ENCODE measurements at regions not wholly inside any gene's neighbourhood (a gene's known extent, or its start where the extent isn't known, plus 50 kb on each side); places are given as distances from the start of the nearest gene placed in this dataset.

DNA sequence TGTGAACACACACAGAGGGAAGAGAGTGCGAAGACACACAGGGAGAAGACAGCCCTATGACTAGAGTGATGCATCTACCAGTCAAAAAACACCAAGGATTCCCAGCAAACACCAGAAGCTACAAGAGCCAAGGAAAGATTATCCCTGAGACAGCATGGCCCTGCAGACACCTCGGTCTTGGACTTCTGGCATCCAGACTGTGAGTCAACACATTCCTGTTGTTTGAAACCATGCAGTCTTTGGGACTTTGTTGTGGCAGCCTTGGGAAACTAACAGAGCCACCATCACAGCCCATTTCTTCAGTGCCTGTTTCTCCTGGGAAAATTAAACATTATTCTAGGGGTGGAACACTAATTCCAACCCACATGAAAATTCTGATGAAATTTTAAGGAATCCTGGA, 220.6 kb downstream of the GXYLT1 start:
- no peaks in the 10 kb centered on the region for H3K27me3 ChIP-seq (ENCODE audit: low read length)
- no peaks in the 10 kb centered on the region; the same call in 1 of the 2 replicates for H3K36me3 ChIP-seq (ENCODE audit: insufficient read depth, low read length)
- no peaks in the 10 kb centered on the region for H3K79me2 ChIP-seq (ENCODE audit: low read length)
- H3K27ac ChIP-seq (ENCODE audit: low read length) = no peak overlapping the region
- peaks cover 19% of the 10 kb centered on the region for H3K4me1 ChIP-seq (ENCODE audit: low read length)
- no peak overlapping the region for H3K9ac ChIP-seq (ENCODE audit: low read length)
- H3K9me2 ChIP-seq (replicated peaks; ENCODE audit: insufficient read depth, low read length) = no peaks in the 10 kb centered on the region
- H2AFZ ChIP-seq (ENCODE audit: low read length) = no peak overlapping the region
- H3K4me2 ChIP-seq (ENCODE audit: low read depth, low read length, poor library complexity, severe bottlenecking) = no peak overlapping the region
- no peaks in the 10 kb centered on the region for H4K20me1 ChIP-seq (ENCODE audit: insufficient read depth, low read depth, low read length)
- no peak overlapping the region for H3K4me3 ChIP-seq (ENCODE audit: low read length)
- peaks cover 11% of the 10 kb centered on the region for H3K9me3 ChIP-seq (ENCODE audit: low read length)
- DNase-seq = no peak

GRCh38 chr12:41923351-41923750, 221.3 kb downstream of the GXYLT1 start:
- H3K4me2 ChIP-seq (ENCODE audit: low read depth, low read length, poor library complexity, severe bottlenecking) = no peak overlapping the region
- H3K9ac ChIP-seq (ENCODE audit: low read length) = no peak overlapping the region
- H3K4me1 ChIP-seq (ENCODE audit: low read length) = peaks cover 22% of the 10 kb centered on the region
- H3K27ac ChIP-seq (ENCODE audit: low read length) = no peak overlapping the region
- no peak overlapping the region for H3K4me3 ChIP-seq (ENCODE audit: low read length)
- H3K9me2 ChIP-seq (replicated peaks; ENCODE audit: insufficient read depth, low read length) = no peaks in the 10 kb centered on the region
- no peak for DNase-seq
- H3K27me3 ChIP-seq (ENCODE audit: low read length) = no peaks in the 10 kb centered on the region
- H3K79me2 ChIP-seq (ENCODE audit: low read length) = no peaks in the 10 kb centered on the region
- no peaks in the 10 kb centered on the region for H4K20me1 ChIP-seq (ENCODE audit: insufficient read depth, low read depth, low read length)
- H2AFZ ChIP-seq (ENCODE audit: low read length) = no peak overlapping the region
- H3K9me3 ChIP-seq (ENCODE audit: low read length) = peaks cover 11% of the 10 kb centered on the region
- H3K36me3 ChIP-seq (ENCODE audit: insufficient read depth, low read length) = no peaks in the 10 kb centered on the region; the same call in 1 of the 2 replicates

DNA sequence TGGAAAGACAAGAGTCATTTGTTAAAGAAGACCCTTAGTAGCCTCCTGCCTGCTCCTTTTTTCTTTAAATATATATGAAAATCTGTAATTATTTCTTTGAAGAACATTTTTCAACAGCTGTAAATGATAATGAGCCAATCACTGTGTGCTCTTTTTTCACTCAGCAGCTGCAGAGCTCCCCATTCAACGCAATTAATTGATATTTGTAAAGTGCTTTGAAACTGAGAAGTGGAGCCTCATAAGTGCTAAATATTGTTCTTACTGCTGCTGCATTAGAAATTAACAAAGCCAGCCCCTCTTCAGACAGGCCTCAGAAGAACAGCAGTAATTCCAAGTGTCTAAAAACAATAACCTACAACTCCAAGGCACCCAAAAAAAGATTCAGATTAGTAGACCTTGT, 224.3 kb downstream of the GXYLT1 start:
- H3K4me3 ChIP-seq (ENCODE audit: low read length) = no peak overlapping the region

DNA sequence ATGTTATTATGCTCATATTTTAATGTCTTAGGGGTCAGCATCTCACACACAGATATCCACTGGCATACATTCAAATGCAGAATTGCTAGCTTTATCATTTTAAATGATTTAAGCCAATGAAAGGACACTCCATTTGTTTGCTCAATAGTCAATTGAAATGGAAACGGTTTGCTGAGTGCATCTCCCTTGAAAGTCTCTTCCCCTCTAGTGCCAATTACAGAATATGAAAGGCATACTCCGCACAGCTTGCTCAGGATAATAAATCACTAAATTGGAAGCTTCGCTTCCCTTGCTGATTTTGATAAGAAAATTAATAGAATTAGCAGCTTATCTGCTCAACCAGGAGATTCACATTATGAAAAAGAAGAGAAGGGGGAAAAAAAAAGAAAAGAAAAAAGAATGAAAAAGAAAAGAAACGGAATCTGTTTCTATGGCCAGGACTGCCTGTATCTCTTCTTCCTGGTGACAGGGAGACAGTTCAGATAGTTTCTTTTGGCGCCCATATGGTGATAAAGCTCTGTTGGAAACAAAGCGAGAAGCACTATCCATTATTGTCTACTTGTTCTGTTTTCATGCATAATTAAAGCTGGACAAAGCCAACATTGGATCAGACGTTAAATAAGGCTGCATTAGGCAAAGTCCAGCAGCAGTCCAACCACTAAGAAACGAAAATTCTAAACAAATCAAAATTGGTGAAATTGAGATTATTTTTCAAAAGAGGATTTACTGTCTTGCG, 225.0 kb downstream of the GXYLT1 start:
- Histone ChIP-seq H3K9ac (ENCODE audit: low read length) (no peak overlapping the region), H4K20me1 (ENCODE audit: insufficient read depth, low read depth, low read length) (no peaks in the 10 kb centered on the region), H3K4me3 (ENCODE audit: low read length) (no peak overlapping the region), H3K27me3 (ENCODE audit: low read length) (no peaks in the 10 kb centered on the region), H3K9me2 (replicated peaks; ENCODE audit: insufficient read depth, low read length) (no peaks in the 10 kb centered on the region), H3K4me1 (ENCODE audit: low read length) (peaks cover 32% of the 10 kb centered on the region), H3K36me3 (ENCODE audit: insufficient read depth, low read length) (no peaks in the 10 kb centered on the region; the same call in 1 of the 2 replicates), H3K4me2 (ENCODE audit: low read depth, low read length, poor library complexity, severe bottlenecking) (no peak overlapping the region), H2AFZ (ENCODE audit: low read length) (no peak overlapping the region), H3K27ac (ENCODE audit: low read length) (no peak overlapping the region), H3K9me3 (ENCODE audit: low read length) (peaks cover 4% of the 10 kb centered on the region), H3K79me2 (ENCODE audit: low read length) (no peaks in the 10 kb centered on the region)
- DNase-seq = no peak

More for the DNA sequence above, 224.3 kb downstream of the GXYLT1 start:
- Histone ChIP-seq H3K4me2 (ENCODE audit: low read depth, low read length, poor library complexity, severe bottlenecking) (no peak overlapping the region), H3K27me3 (ENCODE audit: low read length) (no peaks in the 10 kb centered on the region), H3K79me2 (ENCODE audit: low read length) (no peaks in the 10 kb centered on the region), H3K9me2 (replicated peaks; ENCODE audit: insufficient read depth, low read length) (no peaks in the 10 kb centered on the region), H4K20me1 (ENCODE audit: insufficient read depth, low read depth, low read length) (no peaks in the 10 kb centered on the region), H3K9me3 (ENCODE audit: low read length) (peaks cover 9% of the 10 kb centered on the region), H3K27ac (ENCODE audit: low read length) (no peak overlapping the region), H3K36me3 (ENCODE audit: insufficient read depth, low read length) (no peaks in the 10 kb centered on the region; the same call in 1 of the 2 replicates), H2AFZ (ENCODE audit: low read length) (0 out of 2 replicates have a peak overlapping the region, but pooled peaks have one; percentile 2), H3K4me1 (ENCODE audit: low read length) (peaks cover 32% of the 10 kb centered on the region), H3K9ac (ENCODE audit: low read length) (no peak overlapping the region)
- DNase-seq = no peak

- Histone ChIP-seq H4K20me1 (ENCODE audit: insufficient read depth, low read depth, low read length) (no peaks in the 10 kb centered on the region), H3K27me3 (ENCODE audit: low read length) (no peaks in the 10 kb centered on the region), H3K9me3 (ENCODE audit: low read length) (no peaks in the 10 kb centered on the region; the same call in 1 of the 2 replicates), H3K27ac (ENCODE audit: low read length) (no peak overlapping the region), H2AFZ (ENCODE audit: low read length) (no peak overlapping the region), H3K79me2 (ENCODE audit: low read length) (no peaks in the 10 kb centered on the region), H3K36me3 (ENCODE audit: insufficient read depth, low read length) (no peaks in the 10 kb centered on the region), H3K4me1 (ENCODE audit: low read length) (peaks cover 36% of the 10 kb centered on the region), H3K4me3 (ENCODE audit: low read length) (no peak overlapping the region), H3K9ac (ENCODE audit: low read length) (no peak overlapping the region), H3K9me2 (replicated peaks; ENCODE audit: insufficient read depth, low read length) (no peaks in the 10 kb centered on the region), H3K4me2 (ENCODE audit: low read depth, low read length, poor library complexity, severe bottlenecking) (no peak overlapping the region)
- DNase-seq = no peak
These were observed 225.6 kb downstream of the GXYLT1 start for GRCh38 chr12:41919048-41919447.

- Histone ChIP-seq H3K9ac (ENCODE audit: low read length) (peak overlapping the region; percentile 36), H3K9me3 (ENCODE audit: low read length) (no peaks in the 10 kb centered on the region; the same call in 1 of the 2 replicates), H2AFZ (ENCODE audit: low read length) (peak overlapping the region; percentile 84), H3K4me2 (ENCODE audit: low read depth, low read length, poor library complexity, severe bottlenecking) (peak overlapping the region; percentile 63), H4K20me1 (ENCODE audit: insufficient read depth, low read depth, low read length) (no peaks in the 10 kb centered on the region), H3K27ac (ENCODE audit: low read length) (no peak overlapping the region), H3K4me1 (ENCODE audit: low read length) (peaks cover 38% of the 10 kb centered on the region), H3K79me2 (ENCODE audit: low read length) (no peaks in the 10 kb centered on the region), H3K9me2 (replicated peaks; ENCODE audit: insufficient read depth, low read length) (no peaks in the 10 kb centered on the region), H3K27me3 (ENCODE audit: low read length) (no peaks in the 10 kb centered on the region), H3K36me3 (ENCODE audit: insufficient read depth, low read length) (no peaks in the 10 kb centered on the region), H3K4me3 (ENCODE audit: low read length) (peak overlapping the region; percentile 33; the same call in 1 of the 2 replicates)
- peak; percentile 53 for DNase-seq
These were observed 226.7 kb downstream of the GXYLT1 start for GRCh38 chr12:41917938-41918341.

- Histone ChIP-seq H3K9me3 (ENCODE audit: low read length) (no peaks in the 10 kb centered on the region; the same call in 1 of the 2 replicates), H2AFZ (ENCODE audit: low read length) (no peak overlapping the region), H3K79me2 (ENCODE audit: low read length) (no peaks in the 10 kb centered on the region), H3K9me2 (replicated peaks; ENCODE audit: insufficient read depth, low read length) (no peaks in the 10 kb centered on the region), H3K4me1 (ENCODE audit: low read length) (peaks cover 38% of the 10 kb centered on the region), H3K36me3 (ENCODE audit: insufficient read depth, low read length) (no peaks in the 10 kb centered on the region), H3K4me3 (ENCODE audit: low read length) (no peak overlapping the region), H3K9ac (ENCODE audit: low read length) (no peak overlapping the region), H4K20me1 (ENCODE audit: insufficient read depth, low read depth, low read length) (no peaks in the 10 kb centered on the region), H3K27ac (ENCODE audit: low read length) (no peak overlapping the region), H3K27me3 (ENCODE audit: low read length) (no peaks in the 10 kb centered on the region), H3K4me2 (ENCODE audit: low read depth, low read length, poor library complexity, severe bottlenecking) (no peak overlapping the region)
- DNase-seq = no peak
These were observed 227.5 kb downstream of the GXYLT1 start for GRCh38 chr12:41917181-41917580.

DNA sequence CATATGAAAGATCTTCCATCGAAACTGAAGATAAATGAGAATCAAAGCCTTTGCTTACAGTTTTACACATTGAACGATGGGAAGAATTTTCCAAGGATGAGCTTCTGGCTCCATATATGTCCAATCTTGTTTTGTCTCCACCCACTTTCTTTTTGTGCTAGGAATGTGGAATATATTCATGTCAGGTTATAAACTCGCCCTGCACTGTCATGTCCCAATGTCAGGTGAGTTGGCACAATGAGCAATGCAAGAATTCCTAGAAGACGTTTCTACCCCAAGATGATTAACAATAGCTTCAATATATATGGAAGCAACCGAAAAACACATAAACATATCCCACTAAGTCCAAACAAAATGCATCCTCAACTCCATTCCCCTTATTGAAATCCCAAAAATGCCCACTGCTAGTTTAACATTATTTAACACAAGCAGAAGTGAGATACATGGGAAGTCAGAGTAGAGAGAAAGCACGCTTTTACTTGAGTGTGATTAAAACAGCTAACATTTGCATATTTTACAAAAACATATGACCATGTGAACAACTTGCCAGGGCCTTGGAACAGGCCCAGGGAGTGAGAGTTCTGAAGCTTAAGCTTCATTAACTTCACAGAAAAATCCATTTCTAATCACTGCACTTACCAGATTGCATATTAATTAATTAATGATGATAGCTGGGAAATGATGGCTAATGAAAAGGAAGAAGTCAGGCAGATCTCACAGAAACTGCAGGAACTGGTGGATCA, 233.9 kb downstream of the GXYLT1 start:
- no peaks in the 10 kb centered on the region; the same call in 1 of the 2 replicates for H3K9me3 ChIP-seq (ENCODE audit: low read length)
- H3K4me2 ChIP-seq (ENCODE audit: low read depth, low read length, poor library complexity, severe bottlenecking) = no peak overlapping the region
- H3K79me2 ChIP-seq (ENCODE audit: low read length) = no peaks in the 10 kb centered on the region
- no peaks in the 10 kb centered on the region for H3K36me3 ChIP-seq (ENCODE audit: insufficient read depth, low read length)
- peaks cover 15% of the 10 kb centered on the region for H3K4me1 ChIP-seq (ENCODE audit: low read length)
- no peaks in the 10 kb centered on the region for H3K27me3 ChIP-seq (ENCODE audit: low read length)
- H2AFZ ChIP-seq (ENCODE audit: low read length) = no peak overlapping the region
- no peaks in the 10 kb centered on the region for H3K9me2 ChIP-seq (replicated peaks; ENCODE audit: insufficient read depth, low read length)
- H4K20me1 ChIP-seq (ENCODE audit: insufficient read depth, low read depth, low read length) = no peaks in the 10 kb centered on the region
- no peak for DNase-seq
- no peak overlapping the region for H3K27ac ChIP-seq (ENCODE audit: low read length)
- H3K4me3 ChIP-seq (ENCODE audit: low read length) = no peak overlapping the region
- no peak overlapping the region for H3K9ac ChIP-seq (ENCODE audit: low read length)

All from Karpas-422 (cell line).